ENCODE measurements at regions not wholly inside any gene's neighbourhood (a gene's known extent, or its start where the extent isn't known, plus 50 kb on each side); places are given as distances from the start of the nearest gene placed in this dataset.

GRCh38 chr15:68001811-68002210, 52.3 kb upstream of the PIAS1 start:
- ChIA-PET POLR2A (no interaction called here), CTCF (no interaction called here)
- no peak overlapping the region for H3K4me3 Mint-ChIP-seq
- no peaks in the 10 kb centered on the region for H3K36me3 Mint-ChIP-seq (ENCODE audit: low read depth)
- no peak overlapping the region for H3K27ac Mint-ChIP-seq
- ATAC-seq (ENCODE audit: low read depth) (no peak), DNase-seq (no peak)
- H3K9me3 Mint-ChIP-seq = peaks cover 2% of the 10 kb centered on the region
- intact Hi-C loops (cut with micrococcal nuclease) = no loop called here
- TF ChIP-seq, protein P1, sequence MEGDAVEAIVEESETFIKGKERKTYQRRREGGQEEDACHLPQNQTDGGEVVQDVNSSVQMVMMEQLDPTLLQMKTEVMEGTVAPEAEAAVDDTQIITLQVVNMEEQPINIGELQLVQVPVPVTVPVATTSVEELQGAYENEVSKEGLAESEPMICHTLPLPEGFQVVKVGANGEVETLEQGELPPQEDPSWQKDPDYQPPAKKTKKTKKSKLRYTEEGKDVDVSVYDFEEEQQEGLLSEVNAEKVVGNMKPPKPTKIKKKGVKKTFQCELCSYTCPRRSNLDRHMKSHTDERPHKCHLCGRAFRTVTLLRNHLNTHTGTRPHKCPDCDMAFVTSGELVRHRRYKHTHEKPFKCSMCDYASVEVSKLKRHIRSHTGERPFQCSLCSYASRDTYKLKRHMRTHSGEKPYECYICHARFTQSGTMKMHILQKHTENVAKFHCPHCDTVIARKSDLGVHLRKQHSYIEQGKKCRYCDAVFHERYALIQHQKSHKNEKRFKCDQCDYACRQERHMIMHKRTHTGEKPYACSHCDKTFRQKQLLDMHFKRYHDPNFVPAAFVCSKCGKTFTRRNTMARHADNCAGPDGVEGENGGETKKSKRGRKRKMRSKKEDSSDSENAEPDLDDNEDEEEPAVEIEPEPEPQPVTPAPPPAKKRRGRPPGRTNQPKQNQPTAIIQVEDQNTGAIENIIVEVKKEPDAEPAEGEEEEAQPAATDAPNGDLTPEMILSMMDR (IDR thresholded peaks at IDR 0.05) = no peak
- no peaks in the 10 kb centered on the region for H3K4me1 Mint-ChIP-seq
- H3K27me3 Mint-ChIP-seq = no peaks in the 10 kb centered on the region

GRCh38 chr15:68003297-68003696, 50.8 kb upstream of the PIAS1 start:
- ATAC-seq (ENCODE audit: low read depth) (no peak), DNase-seq (no peak)
- Mint-ChIP-seq H3K4me3 (no peak overlapping the region), H3K9me3 (peaks cover 12% of the 10 kb centered on the region), H3K4me1 (no peaks in the 10 kb centered on the region), H3K27me3 (no peaks in the 10 kb centered on the region), H3K27ac (no peak overlapping the region), H3K36me3 (ENCODE audit: low read depth) (no peaks in the 10 kb centered on the region)
- intact Hi-C loops (cut with micrococcal nuclease) = no loop called here
- POLR2A ChIA-PET = no interaction called here
- CTCF ChIA-PET = no interaction called here
- TF ChIP-seq, protein P1 (IDR thresholded peaks at IDR 0.05) = no peak

All from activated B cell treated with CpG ODN at 0.5 μM for 24 hours (primary cell).